ENCODE measurements at regions not wholly inside any gene's neighbourhood (a gene's known extent, or its start where the extent isn't known, plus 50 kb on each side); places are given as distances from the start of the nearest gene placed in this dataset.

- no peak overlapping the region for H2BK120ac ChIP-seq (replicated peaks; ENCODE audit: low read depth, low read length)
- H3K4me1 ChIP-seq (replicated peaks in 1 of 4; ENCODE audit: control insufficient read depth in 3 of 4, insufficient read depth in 4 of 4, low read length in 3 of 4), result peaks cover 0 to 5% (median 3%) of the 10 kb centered on the region in 4 experiments; a peak in 4 of 7 replicates
- H4K5ac ChIP-seq (ENCODE audit: insufficient read length, low read depth, low read length), result no peak overlapping the region
- H3K23ac ChIP-seq (ENCODE audit: insufficient read length), result no peak overlapping the region
- H2BK15ac ChIP-seq (ENCODE audit: low read length), result no peak overlapping the region
- H2AK5ac ChIP-seq (ENCODE audit: low read depth, low read length), result no peak overlapping the region
- no peak overlapping the region for H3K14ac ChIP-seq (ENCODE audit: insufficient read length)
- no peak overlapping the region for H2BK20ac ChIP-seq (ENCODE audit: low read length)
- no peak overlapping the region for H4K91ac ChIP-seq (replicated peaks; ENCODE audit: insufficient read length, low read length)
- peaks cover 0 to 7% (median 3%) of the 10 kb centered on the region in 4 experiments; a peak in 4 of 7 replicates for H3K27me3 ChIP-seq (replicated peaks in 1 of 4; ENCODE audit: control insufficient read depth in 3 of 4, extremely low read depth in 1 of 4, insufficient read depth in 3 of 4, low read length in 3 of 4)
- H3K4me3 ChIP-seq (ENCODE audit: extremely low read depth in 1 of 4, insufficient read depth in 2 of 4, low read depth in 3 of 4, low read length in 4 of 4), result no peak overlapping the region
- H4K8ac ChIP-seq (ENCODE audit: extremely low read depth, insufficient read depth, low read length), result no peak overlapping the region; the same call in 1 of the 2 replicates
- WGBS, 2 experiments (ENCODE audit: extremely low coverage in 1 of 2, insufficient coverage in 1 of 2, insufficient read length in 1 of 2, insufficient replicate concordance in 2 of 2, low coverage in 1 of 2, low lambda C conversion rate in 2 of 2, missing lambda C conversion rate in 1 of 2), result 95% methylated on average over 4 of the region's 4 CpGs; no CpG with 5 or more reads in 1 of the 2 experiments
- H3K79me2 ChIP-seq (ENCODE audit: control insufficient read depth in 1 of 2, insufficient read depth in 2 of 2, low read length in 2 of 2), result no peaks in the 10 kb centered on the region
- H3K4me2 ChIP-seq (ENCODE audit: insufficient read depth in 1 of 2, low read depth in 2 of 2, low read length in 2 of 2), result no peak overlapping the region
- no peak for FAIRE-seq
- H3K23me2 ChIP-seq (ENCODE audit: low read depth, low read length), result no peaks in the 10 kb centered on the region; the same call in 1 of the 2 replicates
- POLR2A ChIA-PET (ENCODE audit: partially characterized antibody), result no interaction called here
- H4K20me1 ChIP-seq (replicated peaks in 1 of 2; ENCODE audit: control insufficient read depth in 1 of 2, insufficient read depth in 2 of 2, low read length in 2 of 2), result no peaks in the 10 kb centered on the region
- CTCF ChIA-PET (ENCODE audit: partially characterized antibody), result interaction anchor here (0.6 to 1.4 kb wide), 10 partner anchors 10 to 1800 kb away, joined by 3 to 4 read pairs (median 3); no protein-coding TSS in a partner anchor
- no peak overlapping the region for H2AFZ ChIP-seq (ENCODE audit: low read length)
- no peaks in the 10 kb centered on the region for H3K79me1 ChIP-seq (ENCODE audit: low read depth, low read length)
- TF ChIP-seq PHF8 (conservative IDR thresholded peaks at IDR 0.05; ENCODE audit: low read depth, low read length) (no peak), RBBP5 (IDR thresholded peaks at IDR 0.05; ENCODE audit: borderline replicate concordance, low read depth, low read length) (no peak), CHD1 (IDR thresholded peaks at IDR 0.05; ENCODE audit: low read depth, low read length) (no peak)
- H3K9ac ChIP-seq (replicated peaks in 1 of 4; ENCODE audit: extremely low read depth in 1 of 4, low read depth in 3 of 4, low read length in 3 of 4), result no peak overlapping the region
- no peak for DNase-seq (ENCODE audit: low read depth in 1 of 2, low spot score in 2 of 2)
- H3K4ac ChIP-seq (replicated peaks; ENCODE audit: insufficient read length, low read depth, low read length), result no peak overlapping the region
- no peak overlapping the region for H2BK12ac ChIP-seq (ENCODE audit: low read depth, low read length)
- no peak overlapping the region for H3K56ac ChIP-seq (replicated peaks; ENCODE audit: insufficient read length, low read depth, low read length)
- no peaks in the 10 kb centered on the region for H3K36me3 ChIP-seq (ENCODE audit: control insufficient read depth in 2 of 4, insufficient read depth in 4 of 4, low read length in 3 of 4)
- no peak overlapping the region for H3K18ac ChIP-seq (ENCODE audit: extremely low read depth, low read length)
- no peak overlapping the region for H2BK5ac ChIP-seq (ENCODE audit: low read depth, low read length)
- no peaks in the 10 kb centered on the region for H3K9me3 ChIP-seq (ENCODE audit: insufficient read depth in 2 of 2, low read depth in 1 of 2, low read length in 1 of 2)
- no peak overlapping the region for H3K27ac ChIP-seq (ENCODE audit: low read depth, low read length)
These were observed 93.4 kb upstream of the CDH5 start for GRCh38 chr16:66273053-66273452.

Measured in H1 (cell line).